ENCODE measurements at regions not wholly inside any gene's neighbourhood (a gene's known extent, or its start where the extent isn't known, plus 50 kb on each side); places are given as distances from the start of the nearest gene placed in this dataset.

- TF ChIP-seq CTCF (conservative IDR thresholded peaks at IDR 0.05; ENCODE audit: low read depth, low read length), result no peak
- no peak for TF ChIP-seq EZH2 (IDR thresholded peaks at IDR 0.05; ENCODE audit: borderline replicate concordance, low read depth, low read length, poor library complexity, severe bottlenecking)
Observed at GRCh38 chr7:19930051-19930450, 156.6 kb upstream of the TMEM196 start.
